B cell (primary cell): ENCODE measurements at regions not wholly inside any gene's neighbourhood (a gene's known extent, or its start where the extent isn't known, plus 50 kb on each side); places are given as distances from the start of the nearest gene placed in this dataset.

Experiments
- ATAC-seq: fragments of 200-7000 bp; cut with Tn5 transposase; one replicate; pipeline ENCODE4 v1.10.0; 2021; ENCODE audit warnings: low read depth, mild to moderate bottlenecking, moderate number of reproducible peaks, moderate library complexity
- CTCF ChIA-PET: fragments of 350-600 bp; sonication (Branson Sonifier 250); formaldehyde crosslinking; loops from one replicate; lab custom pipeline; 2021; ENCODE audit warnings: antibody characterized with exemption, inconsistent platforms; lab: Charles Lee
- POLR2A ChIA-PET: fragments of 350-600 bp; sonication (Branson Sonifier 250); formaldehyde crosslinking; loops from one replicate; lab custom pipeline; 2021; ENCODE audit warnings: antibody characterized with exemption; lab: Charles Lee
- DNase-seq: peaks from one replicate; pipeline ENCODE4 v3.0.0; 2013
- H2AFZ ChIP-seq: 2 replicates; pipeline ENCODE4 v1.6.1; 2012; ENCODE audit warnings: mild to moderate bottlenecking, low read depth, low read length; ENCODE audit not compliant: insufficient read depth, poor library complexity, severe bottlenecking
- H3K27ac ChIP-seq, 2 donors: 1 replicate in 1 of 2; 2 replicates in 1 of 2; pipeline ENCODE4 v1.5.1; 2012 to 2013; ENCODE audit warnings: low read length in 2 of 2, mild to moderate bottlenecking in 2 of 2, moderate library complexity in 1 of 2
- H3K27me3 ChIP-seq, 4 experiments: fragments of 200-600 bp in 1 of 4; sonication (generic) in 1 of 4; replicated peaks in 1 of 4; 1 replicate in 2 of 4; 2 replicates in 2 of 4; pipeline versions ENCODE4 v1.6.1 to v1.7.0; 2013 to 2016; ENCODE audit warnings: low read length in 3 of 4, mild to moderate bottlenecking in 2 of 4, mixed read lengths in 1 of 4, moderate library complexity in 1 of 4; ENCODE audit not compliant: insufficient read depth in 4 of 4, control insufficient read depth in 3 of 4; ENCODE audit errors: control extremely low read depth in 1 of 4
- H3K36me3 ChIP-seq, 2 experiments: replicated peaks in 1 of 2; 1 replicate in 1 of 2; 2 replicates in 1 of 2; pipeline versions ENCODE4 v1.6.1 to v1.7.1; 2013; ENCODE audit warnings: low read length in 1 of 2; ENCODE audit not compliant: insufficient read depth in 2 of 2, control insufficient read depth in 1 of 2; ENCODE audit errors: control extremely low read depth in 1 of 2, extremely low read depth in 1 of 2
- H3K4me1 ChIP-seq, 2 donors: fragments of 200-600 bp in 1 of 2; sonication (generic) in 1 of 2; 1 replicate in 1 of 2; 2 replicates in 1 of 2; pipeline versions ENCODE4 v1.5.1 to v1.6.1; 2013 to 2017; ENCODE audit warnings: low read length in 2 of 2; ENCODE audit not compliant: control insufficient read depth in 2 of 2, insufficient read depth in 2 of 2
- H3K4me2 ChIP-seq: replicated peaks from 2 replicates; pipeline ENCODE3; 2012; ENCODE audit warnings: mild to moderate bottlenecking, low read depth, low read length; ENCODE audit not compliant: poor library complexity, severe bottlenecking
- H3K4me3 ChIP-seq, 5 experiments: fragments of 200-600 bp in 1 of 5; sonication (generic) in 1 of 5; 1 replicate in 3 of 5; 2 replicates in 2 of 5; pipeline versions ENCODE4 v1.5.1 to v1.7.0; 2011 to 2016; ENCODE audit warnings: low read length in 4 of 5, mild to moderate bottlenecking in 4 of 5, low read depth in 2 of 5, control low read depth in 1 of 5, moderate library complexity in 1 of 5; ENCODE audit not compliant: insufficient read depth in 1 of 5; ENCODE audit errors: control extremely low read depth in 1 of 5, extremely low read depth in 1 of 5
- H3K79me2 ChIP-seq: fragments of 200-600 bp; sonication (generic); one replicate; pipeline ENCODE4 v1.6.0; 2016; ENCODE audit warnings: low read length; ENCODE audit not compliant: control insufficient read depth, insufficient read depth
- H3K9ac ChIP-seq: fragments of 200-600 bp; sonication (generic); 2 replicates; pipeline ENCODE4 v1.6.1; 2017; ENCODE audit warnings: mild to moderate bottlenecking, low read length, moderate library complexity
- H3K9me3 ChIP-seq, 3 donors: one replicate each; pipeline versions ENCODE4 v1.6.1 to v1.7.1; 2013; ENCODE audit warnings: low read length in 2 of 3; ENCODE audit not compliant: control insufficient read depth in 2 of 3, insufficient read depth in 1 of 3; ENCODE audit errors: control extremely low read depth in 1 of 3
- H4K20me1 ChIP-seq: 2 replicates; pipeline ENCODE4 v1.6.0; 2012; ENCODE audit warnings: mild to moderate bottlenecking, low read length; ENCODE audit not compliant: insufficient read depth, control insufficient read depth, poor library complexity, severe bottlenecking
- H3K27ac Mint-ChIP-seq: one replicate; pipeline ENCODE4 v1.8.0; 2021; ENCODE audit warnings: mixed read lengths
- H3K27me3 Mint-ChIP-seq: one replicate; pipeline ENCODE4 v1.8.0; 2021; ENCODE audit warnings: mixed read lengths
- H3K4me1 Mint-ChIP-seq: one replicate; pipeline ENCODE4 v1.8.0; 2021; ENCODE audit warnings: mixed read lengths
- H3K4me3 Mint-ChIP-seq: one replicate; pipeline ENCODE4 v1.8.0; 2021; ENCODE audit warnings: mixed read lengths
- H3K9me3 Mint-ChIP-seq: one replicate; pipeline ENCODE4 v1.8.0; 2022; ENCODE audit warnings: mixed read lengths; ENCODE audit not compliant: insufficient read depth
- EZH2 ChIP-seq: IDR thresholded peaks from 2 replicates; pipeline ENCODE4 v1.6.1; 2012; ENCODE audit warnings: borderline replicate concordance, low read depth, mild to moderate bottlenecking, moderate library complexity, low read length; ENCODE audit not compliant: insufficient read depth, poor library complexity, severe bottlenecking
- WGBS: methylation state at CpG from one replicate; pipeline ENCODE4 v1.1.5; 2013; ENCODE audit warnings: missing lambda C conversion rate; ENCODE audit not compliant: insufficient coverage; 5-methylcytosine and 5-hydroxymethylcytosine counted together
- intact Hi-C: fragments of 100-400 bp; cut with micrococcal nuclease; formaldehyde crosslinking; loops from one replicate; pipeline ENCODE4 v1.10.0; 2022
- TF ChIP-seq, protein P1 (sequence below): fragments of 200-600 bp; IDR thresholded peaks from one replicate; pipeline ENCODE4 v1.8.0; 2022; ENCODE audit warnings: antibody characterized with exemption, mild to moderate bottlenecking

GRCh38 chr5:145687943-145688342, 147.2 kb downstream of the PRELID2 start:
- ChIA-PET CTCF (no interaction called here), POLR2A (no interaction called here)
- Histone ChIP-seq H3K79me2 (no peaks in the 10 kb centered on the region), H3K9me3 (peaks cover 0 to 3% (median 0%) of the 10 kb centered on the region in 3 donors), H3K27me3 (no peaks in the 10 kb centered on the region), H3K4me2 (no peak overlapping the region), H2AFZ (no peak overlapping the region), H3K4me1 (peaks cover 9% of the 10 kb centered on the region in 2 donors), H3K36me3 (no peaks in the 10 kb centered on the region), H3K27ac (no peak overlapping the region), H3K9ac (no peak overlapping the region), H4K20me1 (no peaks in the 10 kb centered on the region), H3K4me3 (no peak overlapping the region)
- no peak for DNase-seq
- no peak overlapping the region for H3K4me3 Mint-ChIP-seq
- no peaks in the 10 kb centered on the region for H3K9me3 Mint-ChIP-seq
- intact Hi-C loops, result no loop called here
- 84% methylated on average over 3 of the region's 4 CpGs for WGBS
- H3K27ac Mint-ChIP-seq, result no peak overlapping the region
- no peak for TF ChIP-seq EZH2
- TF ChIP-seq, protein P1, sequence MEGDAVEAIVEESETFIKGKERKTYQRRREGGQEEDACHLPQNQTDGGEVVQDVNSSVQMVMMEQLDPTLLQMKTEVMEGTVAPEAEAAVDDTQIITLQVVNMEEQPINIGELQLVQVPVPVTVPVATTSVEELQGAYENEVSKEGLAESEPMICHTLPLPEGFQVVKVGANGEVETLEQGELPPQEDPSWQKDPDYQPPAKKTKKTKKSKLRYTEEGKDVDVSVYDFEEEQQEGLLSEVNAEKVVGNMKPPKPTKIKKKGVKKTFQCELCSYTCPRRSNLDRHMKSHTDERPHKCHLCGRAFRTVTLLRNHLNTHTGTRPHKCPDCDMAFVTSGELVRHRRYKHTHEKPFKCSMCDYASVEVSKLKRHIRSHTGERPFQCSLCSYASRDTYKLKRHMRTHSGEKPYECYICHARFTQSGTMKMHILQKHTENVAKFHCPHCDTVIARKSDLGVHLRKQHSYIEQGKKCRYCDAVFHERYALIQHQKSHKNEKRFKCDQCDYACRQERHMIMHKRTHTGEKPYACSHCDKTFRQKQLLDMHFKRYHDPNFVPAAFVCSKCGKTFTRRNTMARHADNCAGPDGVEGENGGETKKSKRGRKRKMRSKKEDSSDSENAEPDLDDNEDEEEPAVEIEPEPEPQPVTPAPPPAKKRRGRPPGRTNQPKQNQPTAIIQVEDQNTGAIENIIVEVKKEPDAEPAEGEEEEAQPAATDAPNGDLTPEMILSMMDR, result no peak
- H3K27me3 Mint-ChIP-seq, result no peaks in the 10 kb centered on the region
- ATAC-seq, result no peak
- peaks cover 10% of the 10 kb centered on the region for H3K4me1 Mint-ChIP-seq

- H3K79me2 ChIP-seq, result no peaks in the 10 kb centered on the region
- no peak for TF ChIP-seq EZH2
- TF ChIP-seq, protein P1, result no peak
- no peaks in the 10 kb centered on the region for H4K20me1 ChIP-seq
- no peak for ATAC-seq
- no peak overlapping the region for H2AFZ ChIP-seq
- Mint-ChIP-seq H3K4me3 (no peak overlapping the region), H3K27me3 (no peaks in the 10 kb centered on the region), H3K27ac (no peak overlapping the region), H3K4me1 (peaks cover 10% of the 10 kb centered on the region), H3K9me3 (no peaks in the 10 kb centered on the region)
- intact Hi-C loops, result no loop called here
- ChIA-PET CTCF (no interaction called here), POLR2A (no interaction called here)
- WGBS, result 100% methylated on average over 1 of the region's 1 CpG
- H3K9ac ChIP-seq, result no peak overlapping the region
- H3K27me3 ChIP-seq, result no peaks in the 10 kb centered on the region
- no peak overlapping the region for H3K27ac ChIP-seq
- H3K4me1 ChIP-seq, result peaks cover 9% of the 10 kb centered on the region in 2 donors
- no peak overlapping the region for H3K4me2 ChIP-seq
- no peaks in the 10 kb centered on the region for H3K36me3 ChIP-seq
- no peak overlapping the region for H3K4me3 ChIP-seq
- DNase-seq, result no peak
- H3K9me3 ChIP-seq, result peaks cover 0 to 3% (median 0%) of the 10 kb centered on the region in 3 donors
Observed at GRCh38 chr5:145685417-145685816, 149.7 kb downstream of the PRELID2 start.
